HG03342 (cell line): ENCODE measurements at regions not wholly inside any gene's neighbourhood (a gene's known extent, or its start where the extent isn't known, plus 50 kb on each side); places are given as distances from the start of the nearest gene placed in this dataset.
A peak's percentile ranks its signal among the peaks of the same experiment; 100 is the strongest.

ENCODE experiments used
- ATAC-seq: cut with Tn5 transposase; IDR thresholded peaks from one replicate; pipeline ENCODE4 v1.9.1; 2021; ENCODE audit warnings: mild to moderate bottlenecking, moderate library complexity; ENCODE audit not compliant: unreplicated experiment

DNA sequence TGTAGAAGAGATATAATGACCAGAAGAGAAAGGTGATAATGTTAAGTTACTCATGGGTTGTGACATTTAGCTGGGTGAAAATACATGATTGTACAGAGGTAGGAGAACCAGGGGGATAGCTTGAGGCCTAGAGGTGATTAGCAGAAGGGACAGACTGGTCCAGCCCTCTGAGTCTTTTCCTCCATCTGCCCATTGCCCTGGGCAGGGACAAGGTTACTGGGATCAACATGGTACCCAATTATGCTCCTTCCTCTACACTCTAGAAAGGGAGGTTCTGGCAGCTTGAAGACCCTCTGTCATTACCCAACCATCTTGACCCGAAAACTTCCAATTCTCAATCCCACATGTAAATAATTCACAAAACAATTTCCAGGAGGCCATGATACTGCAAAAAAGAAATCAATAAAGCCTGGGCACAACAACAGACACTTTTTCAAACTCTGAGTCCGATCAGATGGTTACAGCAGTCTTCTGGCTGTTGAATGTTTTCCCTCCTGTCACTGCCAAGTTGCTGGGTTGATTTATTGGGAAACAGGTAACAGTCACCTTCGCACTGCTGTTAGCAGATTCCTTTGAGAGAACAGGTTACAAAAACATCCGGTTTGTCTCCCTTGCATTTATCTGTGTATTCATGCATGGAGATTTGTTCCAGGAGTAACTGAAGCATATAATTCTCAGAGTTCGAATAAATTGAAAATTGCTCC is 239.1 kb upstream of the HTR2A start:
- no peak for ATAC-seq

DNA sequence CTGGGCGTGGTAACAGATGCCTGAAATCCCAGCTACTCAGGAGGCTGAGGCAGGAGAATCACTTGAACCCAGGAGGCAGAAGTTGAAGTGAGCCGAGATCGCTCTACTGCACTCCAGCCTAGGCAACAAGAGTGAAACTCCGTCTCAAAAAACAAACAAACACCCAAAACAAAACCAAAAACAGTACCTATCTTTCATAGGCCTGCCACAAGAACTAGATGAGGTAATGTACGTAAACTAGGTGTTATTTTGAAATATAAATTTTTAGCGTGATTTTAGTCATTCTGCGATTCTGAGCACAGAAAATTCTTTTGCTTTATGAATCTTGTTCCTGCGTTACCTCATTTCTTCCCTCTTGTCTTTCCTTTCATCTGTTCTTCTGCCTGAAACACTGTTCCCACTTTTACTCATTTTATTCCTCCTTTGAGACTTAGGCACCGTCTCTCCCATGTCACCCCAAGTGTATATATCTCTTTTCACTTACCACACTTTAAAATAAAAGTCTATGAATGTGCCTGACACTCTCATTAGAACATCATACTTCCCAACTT is 238.2 kb upstream of the HTR2A start:
- ATAC-seq, result peak; percentile 53

DNA sequence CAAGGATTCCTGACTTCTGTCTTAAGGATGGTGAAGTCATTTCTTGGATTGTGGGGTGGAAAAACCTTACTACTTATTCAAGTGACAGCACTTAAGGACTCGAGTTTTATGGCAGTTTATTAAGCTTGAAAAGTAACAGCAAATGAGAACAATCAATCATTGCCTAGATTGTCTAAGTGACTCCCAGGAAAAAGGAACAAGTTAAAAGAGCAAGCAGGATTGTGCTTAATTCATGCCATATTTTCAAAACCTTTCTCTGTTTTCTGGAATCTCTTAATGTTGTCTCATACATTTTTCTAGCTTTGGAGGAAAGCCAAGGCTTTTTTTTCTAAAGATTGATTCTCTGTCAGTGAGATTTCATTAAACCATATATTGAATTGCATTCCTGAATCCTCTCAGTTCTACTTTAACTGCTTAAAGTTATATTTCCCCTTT is 236.2 kb upstream of the HTR2A start:
- no peak for ATAC-seq

DNA sequence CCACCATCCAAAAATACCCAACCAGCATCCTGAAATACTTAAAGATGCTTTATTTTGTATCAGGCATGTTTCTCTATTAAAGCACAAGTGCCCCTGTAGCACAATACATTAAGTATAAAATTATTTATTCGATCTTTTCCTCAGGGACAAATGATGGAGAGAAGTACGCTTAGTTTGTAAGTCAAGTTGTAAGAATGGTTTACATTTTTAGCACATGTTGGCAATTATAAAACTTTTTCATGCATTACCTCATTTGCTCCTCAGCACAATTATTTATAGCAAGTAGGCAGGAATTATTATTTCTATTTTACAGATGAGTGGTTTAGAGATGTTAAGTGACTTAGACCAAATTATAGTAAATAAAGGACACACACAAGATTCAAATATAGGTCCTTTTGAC is 232.6 kb upstream of the HTR2A start:
- ATAC-seq, result no peak

DNA sequence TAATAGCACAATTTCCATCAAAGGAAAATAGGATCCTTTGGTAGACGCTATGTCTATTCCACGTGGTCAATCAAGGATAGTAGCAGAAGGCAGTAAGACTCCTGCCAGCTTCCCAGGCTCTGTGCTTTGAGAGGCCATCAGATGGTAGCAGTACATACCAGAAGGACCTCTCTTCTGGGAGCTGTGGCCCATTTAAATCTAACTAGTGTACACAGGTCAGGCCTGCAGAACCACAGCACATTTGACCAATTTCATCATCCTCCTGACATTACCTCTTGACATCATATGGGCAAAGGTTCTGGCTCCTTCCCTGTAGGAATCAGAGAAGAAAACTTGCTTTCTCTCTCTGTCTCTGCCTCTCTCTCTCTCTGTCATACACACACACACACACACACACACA is 229.6 kb upstream of the HTR2A start:
- no peak for ATAC-seq

DNA sequence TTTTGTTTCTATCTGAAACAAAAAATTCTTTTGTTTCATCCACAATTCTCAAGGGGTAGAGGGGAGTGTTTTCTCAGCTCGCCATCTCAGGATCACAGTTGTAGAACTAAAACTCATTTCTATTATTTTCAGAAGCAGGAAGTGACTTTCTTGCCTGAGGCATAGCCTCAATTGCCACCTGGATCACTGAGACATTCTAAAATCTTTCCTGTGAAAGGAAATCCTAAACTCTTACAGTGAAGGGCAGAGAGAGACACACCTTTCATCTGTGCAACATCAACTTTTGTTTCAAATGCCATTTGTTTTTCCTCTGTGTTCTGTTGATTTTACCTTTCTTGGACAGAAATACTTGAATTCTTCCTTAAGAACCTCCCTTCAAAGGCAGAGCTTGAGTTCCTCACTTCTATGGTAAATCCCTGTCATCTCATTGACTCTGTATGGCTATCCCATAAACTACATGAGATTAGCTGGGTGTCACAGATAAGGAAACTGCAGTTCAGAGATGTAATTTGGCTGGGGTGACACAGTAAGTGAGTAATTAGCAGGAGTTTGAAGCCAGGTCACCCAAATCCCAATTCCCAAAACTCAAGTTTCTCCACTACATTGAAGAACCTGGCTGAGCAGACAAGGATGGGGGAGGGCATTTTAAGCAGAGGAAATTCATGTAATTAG is 224.4 kb upstream of the HTR2A start:
- no peak for ATAC-seq

DNA sequence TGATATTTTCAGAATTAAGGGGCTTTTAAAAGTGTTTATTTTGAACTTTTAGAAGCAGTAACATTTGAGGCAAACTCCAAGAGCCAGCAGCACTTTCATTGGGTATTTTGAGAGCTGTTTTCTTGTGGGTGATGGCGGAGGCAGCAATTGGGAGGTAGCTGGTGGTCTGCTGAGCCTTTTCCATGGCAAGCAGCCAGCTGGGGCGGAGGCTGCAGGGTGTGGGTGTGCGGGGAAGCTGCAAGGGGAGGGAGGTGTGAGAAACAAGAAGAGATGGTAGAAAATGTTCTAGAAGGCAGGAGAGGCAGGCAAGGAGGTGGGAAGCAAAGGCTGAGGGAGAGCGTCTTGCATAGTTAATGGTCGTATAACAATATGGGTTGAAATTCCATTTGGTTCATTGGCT is 223.4 kb upstream of the HTR2A start:
- ATAC-seq, result no peak

DNA sequence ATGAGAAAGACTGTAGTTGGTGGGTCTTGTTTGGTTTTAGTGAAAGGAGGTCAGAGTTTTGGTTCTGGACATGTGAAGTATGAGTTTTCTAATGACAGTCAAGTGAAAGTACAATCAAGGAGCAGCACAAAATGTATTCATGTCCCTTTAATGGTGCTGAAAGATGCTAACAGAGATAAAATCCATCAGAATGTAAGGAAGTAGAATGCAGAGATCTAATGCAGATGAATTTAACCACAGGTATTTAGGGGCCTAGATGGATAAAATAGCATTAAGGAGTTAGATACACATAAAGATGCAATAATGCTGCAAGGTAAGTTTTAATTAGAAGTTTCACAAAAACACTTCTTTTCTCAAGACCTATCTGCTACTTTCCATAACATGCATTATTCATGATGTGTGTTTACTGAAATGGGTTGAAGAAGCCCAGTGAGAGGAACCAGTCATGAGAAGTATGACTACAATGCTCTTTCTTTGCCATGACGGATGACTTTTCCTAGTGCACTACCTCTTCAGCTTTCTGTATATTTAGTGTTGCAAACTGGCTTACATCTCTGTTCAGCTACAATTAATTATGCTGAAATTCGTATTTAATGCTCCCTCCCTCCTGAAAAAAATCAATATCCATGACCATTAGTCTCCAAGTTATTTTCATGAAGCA is 222.9 kb upstream of the HTR2A start:
- no peak for ATAC-seq

DNA sequence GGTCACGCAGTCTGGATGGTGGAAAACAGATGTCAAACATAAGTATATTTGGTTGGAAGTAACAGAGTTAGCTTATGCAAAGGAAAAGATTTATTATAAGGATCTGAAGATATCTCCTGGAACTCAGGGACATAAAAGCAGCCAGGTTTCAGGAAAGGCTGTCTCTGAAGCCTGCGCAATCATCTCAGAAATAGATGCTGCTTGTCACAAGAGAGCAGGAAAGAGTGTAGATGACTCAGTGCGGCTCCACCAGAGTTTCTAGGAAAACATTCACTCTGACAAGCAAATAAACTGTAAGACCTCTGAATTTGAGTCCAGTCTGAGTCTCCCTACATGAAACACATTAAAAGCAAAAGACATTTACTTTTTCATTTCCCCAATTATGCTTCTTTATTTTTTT is 220.4 kb upstream of the HTR2A start:
- ATAC-seq, result no peak

DNA sequence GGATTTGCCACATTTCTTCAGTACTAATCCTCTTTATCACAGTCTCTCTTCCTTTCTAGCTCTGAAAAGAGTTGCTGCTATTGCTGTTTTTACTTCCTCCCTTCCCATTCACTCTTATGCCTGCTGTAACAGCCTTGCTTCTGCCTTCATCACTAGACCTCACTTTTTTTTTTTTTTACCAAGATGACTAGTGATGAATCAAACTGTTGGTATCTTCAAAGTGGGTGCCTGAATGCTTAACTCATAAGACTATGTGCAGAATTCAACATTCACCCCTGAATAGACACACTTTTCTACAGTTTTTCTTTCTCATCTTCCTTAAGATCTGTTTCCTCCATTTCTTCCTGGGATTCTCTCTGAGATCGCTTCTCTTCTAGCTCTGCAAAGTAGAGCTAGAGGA is 217.2 kb upstream of the HTR2A start:
- ATAC-seq, result no peak

DNA sequence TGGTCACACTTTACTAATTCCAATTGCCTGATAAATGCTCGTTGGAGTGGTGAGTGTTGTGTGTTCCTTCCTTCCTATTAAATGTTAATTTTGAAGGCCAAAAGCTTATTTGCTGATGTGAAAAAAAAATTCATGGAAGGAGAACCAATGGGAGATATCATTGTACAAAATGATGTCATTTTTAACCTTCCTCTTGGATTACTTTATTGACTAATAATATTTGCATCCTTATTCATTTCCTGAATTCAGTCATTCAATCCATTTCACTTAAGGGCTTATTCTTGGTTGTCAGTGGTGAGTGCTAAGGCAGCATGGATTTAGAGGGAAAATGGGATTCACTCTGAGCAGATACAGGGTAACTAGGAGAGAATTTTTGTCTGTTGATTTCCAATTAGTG is 216.0 kb upstream of the HTR2A start:
- ATAC-seq, result no peak

DNA sequence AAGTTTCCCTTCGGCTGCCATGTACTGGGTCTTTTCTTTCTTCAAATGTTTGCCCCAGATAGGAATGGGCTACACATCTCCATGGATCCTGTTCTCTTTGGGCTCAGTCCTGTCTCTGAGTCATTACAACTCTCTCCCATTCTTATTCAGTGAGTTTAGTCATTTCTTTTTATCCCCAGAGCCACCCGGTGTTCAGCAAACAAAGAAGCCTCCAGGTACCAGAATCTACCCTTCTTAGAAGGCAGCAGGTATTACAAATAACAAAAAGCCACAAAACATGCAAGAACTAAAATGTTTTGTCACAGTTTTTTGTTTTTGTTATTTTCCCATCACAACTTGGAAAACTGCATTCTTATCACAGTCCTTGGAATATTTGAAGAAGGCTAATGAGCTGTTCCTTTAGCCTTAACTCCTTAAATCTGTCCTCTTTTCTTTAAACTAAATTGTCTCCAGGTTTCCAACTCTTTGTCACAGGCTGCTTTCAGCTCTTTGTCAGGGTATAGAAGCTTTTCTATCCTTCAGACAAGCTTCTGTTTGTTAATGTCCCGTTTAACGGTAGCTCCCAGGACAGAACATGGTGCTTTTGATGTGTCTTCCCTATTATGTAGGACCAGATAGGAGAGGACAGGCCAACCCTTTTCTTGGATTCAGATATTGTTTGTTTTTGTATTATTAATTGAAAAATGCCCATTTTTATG is 215.5 kb upstream of the HTR2A start:
- ATAC-seq, result no peak

DNA sequence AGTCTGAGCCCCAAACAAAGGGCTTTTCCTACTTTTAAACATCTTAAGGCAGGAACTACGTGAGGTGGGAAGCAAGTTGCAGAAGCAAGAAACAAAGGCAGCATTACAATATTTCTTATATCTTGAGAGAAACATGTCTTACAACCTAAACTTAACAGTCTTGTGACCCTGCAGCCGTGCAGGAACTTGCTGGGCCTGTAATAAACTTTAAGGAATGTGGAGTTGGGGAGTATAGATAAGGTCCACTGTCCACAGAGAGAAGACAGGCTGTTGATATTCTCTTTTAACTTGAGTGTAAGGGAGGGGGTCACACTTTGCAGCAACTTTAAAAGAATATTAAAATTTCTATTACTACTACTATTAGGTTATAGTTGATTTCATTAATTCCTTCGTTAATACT is 214.6 kb upstream of the HTR2A start:
- no peak for ATAC-seq

DNA sequence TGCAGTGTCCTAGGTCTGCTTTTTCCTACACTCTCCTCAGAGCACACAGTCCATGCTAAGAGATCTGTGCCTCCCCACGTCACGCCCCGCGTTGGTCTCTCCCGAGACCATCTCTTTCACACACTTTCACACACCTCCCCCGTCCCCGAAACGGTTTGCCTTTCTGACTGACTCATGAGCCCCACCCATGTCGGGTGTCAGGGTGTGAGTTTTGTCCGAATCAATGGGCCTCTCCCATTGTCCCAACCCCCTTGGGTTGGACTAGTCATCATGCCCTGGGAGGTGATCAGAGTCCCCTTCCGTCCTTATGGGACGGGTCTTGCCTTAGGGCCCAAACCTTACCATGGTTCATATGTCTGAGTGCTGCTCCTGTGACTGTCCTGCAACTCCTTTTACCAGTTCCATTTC is 214.0 kb upstream of the HTR2A start:
- no peak for ATAC-seq

DNA sequence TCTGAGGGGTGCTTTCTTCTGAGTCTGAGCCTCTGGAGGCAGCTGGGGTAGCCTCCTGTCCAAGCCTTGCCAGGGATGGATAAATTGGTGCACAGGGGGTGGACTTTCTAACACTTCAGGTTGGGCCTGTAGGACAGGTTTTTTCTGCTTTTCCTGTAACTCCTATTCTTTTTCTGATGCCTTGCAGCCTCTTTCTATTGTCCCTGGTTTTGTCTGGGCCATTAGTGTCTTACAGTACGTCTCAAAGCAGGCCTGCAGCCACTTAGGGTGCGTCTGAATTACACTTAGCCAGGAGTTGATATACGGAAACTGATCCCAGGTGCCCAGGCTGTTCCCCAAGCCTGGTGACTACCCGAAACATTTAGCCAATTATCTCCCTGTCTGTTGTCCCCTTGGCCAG is 213.3 kb upstream of the HTR2A start:
- ATAC-seq, result no peak

DNA sequence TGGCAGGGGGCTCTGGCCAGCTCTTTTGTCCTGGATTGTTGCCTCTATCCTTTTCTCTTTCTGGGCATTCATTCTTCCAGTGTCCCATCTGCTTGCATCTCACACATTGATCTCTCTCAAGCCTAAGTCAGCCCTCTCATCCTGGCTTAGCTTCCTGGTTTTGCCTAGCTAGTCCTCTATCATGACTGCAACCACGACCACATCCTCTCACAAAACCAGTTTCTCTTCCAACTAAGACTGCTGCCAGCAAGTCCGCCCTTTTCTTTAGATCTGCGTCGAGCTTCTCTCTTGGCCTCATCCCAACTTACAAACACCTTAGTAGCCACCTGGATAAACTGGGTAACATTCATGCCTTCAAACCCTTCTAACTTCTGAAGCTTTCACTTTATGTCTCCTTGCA is 212.2 kb upstream of the HTR2A start:
- peak; percentile 85 for ATAC-seq

DNA sequence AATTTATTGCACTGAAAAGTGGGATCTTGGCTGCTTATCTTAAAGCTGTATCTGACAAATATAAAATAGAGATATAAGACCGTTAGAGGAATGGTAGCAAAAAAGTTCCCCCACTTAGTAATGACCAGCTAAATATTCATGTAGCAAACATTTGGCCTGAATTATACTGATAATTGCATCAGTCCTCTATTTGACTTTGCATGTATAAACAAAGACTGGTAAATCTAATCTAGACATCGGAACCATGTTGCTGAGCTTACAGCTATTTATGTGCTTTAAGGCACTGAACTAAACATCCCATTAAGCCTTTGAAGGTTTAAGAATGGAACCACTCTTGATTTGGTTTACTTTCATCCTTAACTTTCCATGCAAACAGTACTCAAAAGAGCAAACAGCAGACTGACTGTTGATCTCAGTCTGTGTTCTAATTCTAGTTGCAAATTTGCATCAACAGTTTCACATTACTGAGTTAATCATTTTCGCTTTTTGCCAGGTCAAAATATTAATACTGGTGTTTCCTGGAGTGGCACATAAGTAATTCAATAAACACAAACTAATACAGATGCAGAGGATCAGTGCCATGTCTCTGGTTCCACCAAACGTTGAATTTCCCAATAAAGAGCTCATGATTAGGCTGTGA is 203.5 kb upstream of the HTR2A start:
- ATAC-seq, result peak; percentile 89

DNA sequence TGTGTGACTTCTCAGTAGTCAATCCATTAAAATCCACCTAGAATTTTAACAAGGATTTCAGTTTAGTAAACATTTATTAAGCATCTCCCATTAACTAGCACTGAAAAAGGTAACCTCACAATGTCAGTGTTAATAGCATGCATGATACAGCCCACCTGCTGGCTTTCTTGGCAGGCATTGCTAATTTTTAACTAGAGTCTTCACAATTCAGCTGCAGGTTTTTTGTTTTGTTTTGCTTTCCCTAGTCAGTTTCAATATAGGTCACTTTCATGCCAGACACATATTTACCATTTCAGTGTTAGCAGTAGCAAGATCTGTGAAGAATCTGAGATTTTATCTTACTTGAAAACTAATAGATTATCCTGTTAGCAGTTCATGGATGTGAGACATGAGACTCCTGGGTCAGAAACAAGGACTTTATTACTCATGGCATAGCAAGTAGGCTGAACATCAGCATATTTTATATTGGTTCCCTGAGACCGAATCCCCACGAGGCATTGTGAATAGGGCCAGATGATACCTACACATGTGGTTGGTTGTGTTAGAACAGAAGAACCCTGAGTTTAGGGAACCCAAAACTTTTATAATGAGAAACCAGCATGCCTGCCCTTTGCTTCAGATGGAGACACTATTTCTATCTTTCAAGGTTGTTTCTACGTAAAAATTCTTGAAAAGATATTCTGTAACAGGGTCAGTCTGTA is 198.0 kb upstream of the HTR2A start:
- ATAC-seq, result peak; percentile 93

DNA sequence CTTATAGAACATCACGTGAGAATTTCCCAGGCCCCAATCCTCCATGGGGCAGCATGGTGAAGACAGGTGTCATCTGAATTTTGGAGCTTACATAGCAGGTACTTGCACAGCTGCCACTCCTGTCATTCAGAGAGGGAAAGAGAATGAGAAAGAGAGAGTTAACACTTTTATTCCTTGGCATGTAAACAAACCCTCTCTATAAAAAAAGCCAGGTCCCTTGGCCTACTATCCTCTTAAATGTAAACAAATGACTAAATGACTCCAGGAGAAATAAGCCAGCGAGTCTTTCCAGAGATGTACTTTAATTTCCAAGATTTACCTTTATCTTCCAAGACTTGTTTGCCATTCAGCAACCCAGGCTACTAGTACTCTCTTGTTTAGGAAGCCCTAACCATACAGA is 195.3 kb upstream of the HTR2A start:
- ATAC-seq, result no peak

DNA sequence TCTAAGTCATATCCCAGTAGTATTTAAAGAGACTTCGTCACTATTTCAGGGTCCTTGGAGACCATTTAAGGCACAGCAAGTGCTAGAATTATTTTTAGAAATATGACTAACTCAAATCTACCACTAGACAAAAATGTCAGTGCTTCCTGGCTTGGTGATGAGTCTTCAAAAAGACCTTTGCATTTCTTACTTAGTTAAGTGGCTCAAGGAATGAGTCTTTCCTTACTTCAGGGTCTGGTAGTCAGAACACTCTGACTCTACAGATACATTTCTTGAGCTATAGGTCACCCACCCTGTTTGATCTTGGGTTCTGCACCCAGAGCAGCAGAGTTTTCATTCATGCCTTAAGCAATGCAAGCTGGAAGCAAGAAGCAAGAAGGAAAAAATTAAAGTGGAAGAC is 191.0 kb upstream of the HTR2A start:
- no peak for ATAC-seq
